Esophagus mucosa (tissue), 1 donor: ENCODE measurements at regions not wholly inside any gene's neighbourhood (a gene's known extent, or its start where the extent isn't known, plus 50 kb on each side); places are given as distances from the start of the nearest gene placed in this dataset.

Experiments used
- ATAC-seq: fragments of 200-7000 bp; cut with Tn5 transposase; one replicate; pipeline ENCODE4 v1.9.1; 2020
- donor health status: DM: yes; HTN: yes; CAD: no.

DNA sequence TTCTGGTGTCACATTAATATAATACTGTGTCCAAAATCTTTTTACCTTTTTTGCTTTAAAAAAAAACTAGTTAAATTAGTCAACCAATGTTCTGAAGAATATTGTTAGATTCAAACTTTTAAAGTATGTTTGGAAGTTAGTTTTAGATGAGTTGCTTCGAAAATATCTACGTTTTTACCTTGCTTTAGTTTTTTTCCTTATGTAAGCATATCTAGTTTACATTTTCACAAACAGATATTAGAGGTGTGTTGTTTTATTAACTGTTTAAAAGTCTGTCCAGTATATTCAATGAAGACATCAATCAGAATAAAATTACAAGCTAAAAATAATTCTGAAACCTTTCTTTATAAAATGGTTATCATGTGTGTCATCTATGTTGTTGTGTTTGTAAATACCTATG lies 375.0 kb upstream of the BTBD3 start:
- no peak for ATAC-seq

DNA sequence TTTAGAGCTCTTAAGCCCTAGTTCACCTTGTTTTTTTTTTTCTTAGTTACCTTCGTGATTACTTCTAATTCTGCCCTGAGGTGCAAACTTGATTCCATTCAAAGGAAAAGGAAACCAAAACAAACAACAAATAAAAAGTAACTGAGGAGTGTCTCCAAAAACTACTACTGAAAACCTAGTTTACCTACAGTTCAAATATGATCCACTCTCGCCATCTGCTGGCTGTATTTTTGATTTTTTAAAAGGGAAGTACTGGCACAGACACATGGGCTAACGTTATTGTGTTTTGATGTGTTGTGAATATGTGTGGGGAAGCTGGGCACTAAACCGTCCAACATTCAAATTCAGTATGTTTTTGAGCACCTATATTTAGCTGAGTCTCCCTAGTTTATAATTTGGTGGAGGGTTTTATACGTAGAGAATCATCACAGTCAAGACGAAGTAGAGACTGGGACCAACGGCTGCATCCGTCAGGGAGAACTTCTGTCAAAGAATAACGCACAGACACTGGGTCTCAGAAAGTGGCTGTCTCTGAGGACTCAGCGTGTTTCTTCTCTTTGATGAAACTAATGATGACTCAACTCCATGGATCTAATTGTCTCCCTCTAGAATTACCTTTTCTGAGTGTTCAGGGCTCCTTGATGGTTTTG lies 373.5 kb upstream of the BTBD3 start:
- peak; percentile 79 for ATAC-seq

DNA sequence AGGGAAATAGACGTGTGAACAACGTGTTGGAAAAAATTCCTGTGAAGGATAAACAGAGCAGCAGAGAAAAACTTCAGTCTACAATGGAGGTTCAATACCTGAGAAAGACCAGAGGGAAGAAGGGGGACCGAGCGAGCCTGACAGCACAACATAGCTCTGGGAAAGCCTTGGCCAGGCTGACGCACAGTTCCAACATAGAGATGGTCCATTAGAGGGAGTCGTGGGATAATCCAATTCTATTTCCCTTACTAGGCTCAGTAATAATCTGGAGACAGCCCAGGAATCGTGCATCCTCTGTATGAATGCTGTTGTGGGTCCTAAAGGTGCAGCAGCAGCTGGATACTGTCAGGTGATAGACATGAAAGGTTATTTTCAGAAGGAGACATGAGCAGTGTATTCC lies 370.8 kb upstream of the BTBD3 start:
- ATAC-seq, result no peak

DNA sequence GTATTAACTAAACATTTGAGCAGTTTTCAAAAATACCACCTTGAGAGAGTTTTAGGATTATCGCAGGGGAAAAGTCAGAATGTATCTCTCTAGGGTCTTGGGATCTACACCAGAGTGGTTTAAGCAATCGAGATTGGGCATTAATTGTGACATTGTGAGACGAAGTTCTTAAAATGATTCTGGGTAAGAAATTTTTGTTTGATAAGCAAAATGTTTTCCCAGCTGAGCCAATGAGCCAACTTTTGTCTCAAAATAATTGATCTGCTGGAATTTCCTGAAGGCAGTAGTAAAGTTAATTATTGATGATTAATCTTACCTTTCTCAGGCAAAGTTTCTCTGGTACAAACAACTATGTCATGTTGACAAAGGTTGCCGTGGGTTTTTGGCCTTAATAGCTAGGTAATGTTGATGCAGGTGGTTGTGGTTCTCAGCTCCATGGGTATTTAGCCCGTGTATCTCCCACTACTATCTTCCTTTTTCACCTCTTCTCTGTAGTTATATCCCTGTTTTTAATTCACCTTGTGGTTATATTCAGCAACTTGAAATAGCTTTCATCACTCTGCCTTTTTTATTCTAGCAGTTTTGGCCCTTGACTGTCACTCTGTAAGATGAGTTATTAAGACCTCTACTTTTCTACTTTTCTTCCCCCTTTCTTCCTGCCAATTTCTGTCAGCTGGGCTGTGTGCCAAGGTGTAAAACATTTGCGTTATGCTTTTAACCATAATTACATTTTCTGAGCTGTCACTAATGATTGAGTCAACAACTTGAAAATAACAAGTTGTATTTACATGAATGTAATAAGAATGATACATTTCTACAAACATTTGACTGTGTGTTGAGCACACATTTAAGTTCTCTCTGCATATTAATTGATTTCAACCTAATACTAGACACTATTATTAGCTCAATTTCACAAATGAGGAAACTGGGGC lies 368.3 kb upstream of the BTBD3 start:
- ATAC-seq, result no peak

DNA sequence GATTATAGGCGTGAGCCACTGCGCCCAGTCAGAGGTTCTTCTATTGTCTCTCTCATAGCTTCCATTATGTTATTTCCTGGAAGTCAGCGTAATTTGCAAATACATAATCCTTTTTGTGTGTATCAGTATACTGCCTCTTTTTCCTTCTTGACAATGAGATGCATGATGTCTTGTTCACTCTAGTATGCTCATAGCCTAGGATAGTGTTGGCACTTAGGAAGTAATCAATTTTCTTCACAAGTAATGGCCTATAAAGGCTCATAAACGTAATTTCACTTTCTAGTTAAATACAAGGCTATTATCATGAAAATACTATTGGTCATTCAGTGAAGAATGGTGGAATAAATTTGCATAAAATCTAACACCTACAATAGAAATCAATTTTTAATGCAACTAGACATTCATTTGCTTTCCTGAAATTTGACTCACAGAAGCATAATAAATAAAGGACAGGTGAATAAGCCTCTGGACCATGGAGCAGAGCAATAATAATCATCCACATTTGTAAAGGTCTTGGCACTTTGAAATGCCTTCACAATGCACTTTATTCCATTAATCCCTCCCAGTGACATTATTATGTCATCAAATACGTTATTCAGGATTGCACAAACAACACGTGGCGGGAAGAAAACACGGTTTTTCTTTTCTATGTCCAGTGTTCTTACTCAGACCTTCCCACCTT lies 366.9 kb upstream of the BTBD3 start:
- ATAC-seq, result no peak

DNA sequence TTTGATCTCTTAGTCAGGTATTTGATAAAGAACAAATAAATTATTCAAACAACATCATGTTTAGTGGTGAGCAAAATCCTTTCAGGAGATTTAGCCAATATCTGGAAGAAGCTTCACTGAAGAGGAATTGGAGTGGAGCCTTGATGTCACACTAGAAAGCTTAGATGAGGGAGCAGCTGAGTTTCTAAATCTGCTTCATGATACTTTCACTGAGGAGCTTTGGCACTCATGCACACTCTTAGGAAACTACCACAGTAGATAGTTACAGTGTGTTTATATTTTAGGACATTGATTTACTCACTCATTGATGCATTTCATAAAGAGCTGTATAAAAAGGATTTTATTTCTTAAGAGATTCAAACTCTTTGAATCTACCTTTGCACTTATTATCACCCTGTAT lies 366.2 kb upstream of the BTBD3 start:
- ATAC-seq, result no peak

DNA sequence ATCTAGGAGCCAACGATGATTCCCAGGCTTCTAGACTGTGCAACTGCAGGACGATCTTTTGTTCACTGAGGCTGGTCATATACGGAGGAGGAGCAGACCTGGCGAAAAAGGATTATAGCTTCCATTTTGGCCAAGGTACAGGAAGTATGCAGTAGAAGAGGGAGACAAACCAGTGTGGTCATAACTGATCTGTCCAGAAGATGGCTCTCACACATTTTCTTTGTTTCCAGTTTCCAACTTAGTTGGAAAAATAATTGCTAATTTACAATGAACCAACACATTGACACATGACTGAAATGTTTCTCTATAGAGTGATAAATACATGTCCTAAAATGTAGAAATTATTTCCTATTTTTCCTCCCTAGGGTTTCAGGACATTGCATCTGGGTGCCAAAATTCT lies 364.1 kb upstream of the BTBD3 start:
- ATAC-seq, result peak; percentile 44

DNA sequence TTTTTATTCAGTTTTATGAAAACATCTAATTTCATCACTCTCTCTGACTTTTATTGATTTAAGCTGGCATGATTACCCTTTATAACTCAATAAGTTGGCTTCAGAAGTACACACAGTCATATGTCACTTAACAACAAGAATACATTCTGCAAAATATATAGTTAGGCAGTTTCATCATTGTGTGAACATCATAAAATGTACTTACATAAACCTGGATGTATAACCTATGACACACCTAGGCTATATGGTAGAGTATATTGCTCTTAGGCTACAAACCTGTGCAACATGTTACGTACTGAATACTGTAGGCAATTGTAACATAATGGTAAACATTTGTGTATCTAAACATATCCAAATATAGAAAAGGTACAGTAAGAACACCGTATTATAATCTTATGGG lies 362.2 kb upstream of the BTBD3 start:
- ATAC-seq, result no peak

DNA sequence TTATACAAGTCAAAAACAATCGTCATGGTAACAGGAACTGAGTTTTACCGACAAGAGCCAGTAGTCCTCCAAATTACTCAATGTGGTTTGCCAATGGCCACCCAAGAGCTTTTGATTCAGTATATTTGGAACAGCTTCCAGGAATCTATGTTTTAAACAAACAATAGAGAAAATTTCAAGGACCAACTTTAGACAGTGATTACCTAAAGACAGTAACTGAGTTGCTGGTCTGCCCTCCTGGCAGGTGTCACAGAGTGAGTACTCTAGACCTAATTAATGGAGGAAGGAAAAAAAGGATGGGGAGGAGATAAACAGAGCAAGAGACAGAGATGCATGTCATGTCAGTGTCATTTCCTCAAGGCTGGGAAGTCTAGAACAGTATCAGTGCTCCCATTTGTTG lies 361.3 kb upstream of the BTBD3 start:
- no peak for ATAC-seq

DNA sequence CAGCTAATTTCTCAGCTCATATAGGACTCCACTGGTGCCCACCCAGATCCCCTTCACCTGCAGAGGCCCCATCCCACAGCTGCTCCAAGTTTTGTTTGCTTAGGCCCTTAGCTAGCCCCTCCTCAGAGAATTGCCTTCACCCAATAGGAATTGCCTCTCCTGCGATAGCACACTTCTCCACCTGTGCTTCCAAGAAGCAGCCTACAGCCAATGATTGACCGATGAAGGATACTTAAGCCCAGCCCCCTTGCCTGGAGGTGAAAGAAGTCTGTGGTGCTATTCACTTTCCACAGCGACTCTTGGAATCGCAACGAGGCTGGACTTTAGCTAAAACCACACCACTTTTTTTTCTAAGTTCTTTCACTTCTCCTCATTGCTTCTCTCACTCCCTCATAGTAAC lies 353.2 kb upstream of the BTBD3 start:
- no peak for ATAC-seq

DNA sequence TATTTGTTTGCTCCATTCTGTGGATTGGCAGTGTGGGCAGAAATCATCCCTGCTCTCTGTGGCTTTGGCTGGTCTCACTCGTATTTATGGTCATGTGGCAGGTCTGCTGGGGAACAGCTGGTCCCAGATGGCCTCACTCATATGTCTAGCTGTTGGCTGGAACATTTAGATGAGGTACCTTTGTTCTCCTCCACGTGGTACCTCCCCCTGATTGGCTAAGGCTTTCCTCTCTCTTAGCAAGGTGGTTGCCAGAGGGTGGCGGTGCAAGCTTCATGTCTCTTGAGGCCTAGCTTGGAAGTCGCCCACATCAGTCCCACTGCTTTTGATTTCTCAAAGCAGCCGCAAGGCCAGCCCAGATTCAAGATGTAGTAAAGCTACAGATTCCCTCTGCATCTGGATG lies 348.5 kb upstream of the BTBD3 start:
- ATAC-seq, result no peak

DNA sequence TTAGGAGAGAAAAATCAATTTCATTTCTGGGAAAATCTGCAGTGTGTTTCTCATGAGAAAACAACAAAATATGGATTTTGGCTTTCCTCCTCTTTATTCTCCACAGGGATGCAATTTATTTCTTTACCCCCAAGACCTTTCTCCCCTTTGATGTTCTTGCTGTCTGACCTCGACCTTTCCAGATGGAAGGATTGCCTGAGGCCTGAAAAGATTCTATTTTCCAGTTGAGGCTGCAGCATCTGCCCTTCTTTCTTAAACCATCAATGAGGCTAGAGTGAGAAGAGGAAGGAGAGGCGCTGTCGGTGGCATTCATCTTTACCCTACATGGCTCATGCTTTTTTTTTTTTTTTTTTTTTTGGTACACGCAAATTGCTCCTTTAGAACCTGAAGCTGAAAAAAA lies 344.2 kb upstream of the BTBD3 start:
- ATAC-seq, result no peak

DNA sequence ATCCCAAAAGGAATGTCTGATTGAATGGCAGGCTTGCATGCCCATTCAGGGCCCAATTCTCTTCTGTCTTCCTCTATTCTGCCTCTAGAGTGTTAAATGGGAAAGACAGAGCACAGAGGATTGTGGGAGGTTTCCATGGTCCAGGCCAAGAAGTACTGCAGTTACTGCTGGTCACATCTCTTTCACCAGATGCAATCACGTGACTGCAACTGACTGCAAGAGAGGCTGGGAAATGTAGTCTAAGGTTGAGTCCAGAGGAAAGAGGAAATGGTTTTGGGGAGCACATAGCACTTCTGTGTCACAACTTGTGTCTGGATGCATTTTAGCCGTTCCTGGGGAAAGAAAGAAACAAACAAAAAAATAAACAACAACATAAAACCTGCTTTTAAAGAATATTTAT lies 336.4 kb upstream of the BTBD3 start:
- no peak for ATAC-seq

DNA sequence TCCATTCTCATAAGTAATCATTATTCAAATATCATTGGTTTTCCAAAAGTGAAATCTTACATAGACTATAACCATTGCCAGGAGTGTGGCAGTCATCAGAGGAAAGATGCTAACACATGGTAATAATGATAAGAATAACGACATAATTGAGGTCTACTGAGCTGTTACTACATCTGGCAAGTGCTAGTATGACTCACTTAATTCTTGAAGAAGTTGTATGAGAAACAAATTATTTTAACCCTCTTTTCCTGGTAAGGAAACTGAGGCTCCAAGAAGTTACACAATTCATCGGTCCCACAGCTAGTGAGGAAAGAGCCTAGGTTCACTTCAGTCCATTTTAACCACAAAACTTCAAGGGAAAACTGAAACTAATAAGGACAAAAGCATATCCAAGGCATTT lies 335.6 kb upstream of the BTBD3 start:
- no peak for ATAC-seq

DNA sequence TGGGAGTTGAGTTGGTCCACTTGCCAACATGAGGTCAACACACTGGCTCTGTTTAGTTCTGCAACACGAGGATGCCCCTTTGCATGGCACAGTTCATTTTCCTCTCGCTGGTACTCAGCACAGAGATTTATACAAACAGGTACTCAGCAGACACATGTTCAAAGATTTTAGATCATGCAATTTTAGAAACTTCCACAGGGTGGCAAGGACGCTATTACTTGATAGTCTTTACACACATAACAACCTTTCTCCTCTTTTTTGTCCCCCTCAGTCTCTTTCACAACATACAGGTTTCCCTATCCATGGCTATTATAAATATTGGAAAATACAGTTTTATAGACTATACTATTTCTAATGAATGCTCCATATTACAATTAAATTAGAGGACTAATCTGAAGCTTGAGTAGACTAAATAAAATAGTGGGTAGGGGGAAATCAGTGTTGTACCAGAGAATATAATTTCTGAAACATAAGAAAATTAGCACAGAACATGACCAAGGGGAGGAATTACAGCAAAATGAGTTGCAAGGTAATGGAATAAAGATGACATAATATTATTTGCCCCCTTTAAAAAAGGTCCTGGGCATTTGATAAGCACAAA lies 331.8 kb upstream of the BTBD3 start:
- no peak for ATAC-seq

DNA sequence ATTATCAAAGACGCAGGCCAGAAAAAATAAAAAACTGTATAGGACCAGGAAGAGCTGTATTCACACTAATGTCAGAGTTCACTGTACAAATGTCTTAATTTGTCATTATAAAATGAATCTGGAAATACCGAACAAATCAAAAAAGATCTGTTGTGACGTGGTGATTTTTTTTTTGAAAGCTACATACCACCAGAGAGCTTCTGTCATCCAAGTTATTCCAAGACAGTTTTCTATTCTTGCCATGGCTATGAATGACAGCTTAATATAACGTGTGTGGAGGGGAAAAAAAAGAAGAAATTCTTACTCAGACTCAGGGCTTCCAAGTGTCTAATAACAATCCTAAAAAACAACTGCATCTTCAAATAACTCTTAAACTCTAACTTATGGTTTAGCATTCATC lies 328.8 kb upstream of the BTBD3 start:
- ATAC-seq, result no peak

DNA sequence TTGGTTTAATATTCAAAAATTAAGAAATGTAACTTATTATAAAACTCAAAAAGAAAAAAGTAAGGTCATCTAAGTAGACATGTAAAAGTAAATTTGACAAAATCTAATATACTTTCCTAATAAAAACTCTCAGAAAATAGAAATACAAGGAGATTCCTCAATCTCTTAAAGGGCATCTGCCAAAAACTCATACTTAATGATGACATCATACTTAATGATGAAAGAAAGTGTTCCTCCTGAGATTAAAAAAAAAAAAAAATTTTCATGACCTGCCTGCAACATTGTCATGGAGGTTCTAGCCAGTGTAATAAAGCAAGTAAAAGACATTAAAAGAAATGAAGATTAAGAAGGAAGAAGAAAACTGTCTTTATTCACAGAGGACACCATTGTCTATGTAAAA lies 325.7 kb upstream of the BTBD3 start:
- ATAC-seq, result no peak

DNA sequence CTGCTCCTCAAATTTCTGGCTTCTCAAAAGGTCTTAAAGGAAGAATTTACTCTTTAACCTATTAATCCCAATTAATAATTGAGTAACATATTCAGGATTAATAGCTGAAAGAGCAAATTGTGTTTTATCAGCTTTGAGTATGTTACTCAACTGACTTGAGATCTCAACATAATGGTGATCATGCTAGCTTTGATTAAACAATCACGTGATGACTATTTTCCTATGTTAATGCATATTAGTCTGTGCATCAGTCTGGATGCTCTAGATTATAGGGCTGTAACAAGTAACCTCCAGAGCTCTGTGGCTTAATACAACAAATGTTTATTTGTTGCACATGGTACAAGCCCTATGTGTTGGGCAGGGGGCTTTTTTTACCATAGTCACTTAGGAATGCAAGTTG lies 313.4 kb upstream of the BTBD3 start:
- ATAC-seq, result no peak

DNA sequence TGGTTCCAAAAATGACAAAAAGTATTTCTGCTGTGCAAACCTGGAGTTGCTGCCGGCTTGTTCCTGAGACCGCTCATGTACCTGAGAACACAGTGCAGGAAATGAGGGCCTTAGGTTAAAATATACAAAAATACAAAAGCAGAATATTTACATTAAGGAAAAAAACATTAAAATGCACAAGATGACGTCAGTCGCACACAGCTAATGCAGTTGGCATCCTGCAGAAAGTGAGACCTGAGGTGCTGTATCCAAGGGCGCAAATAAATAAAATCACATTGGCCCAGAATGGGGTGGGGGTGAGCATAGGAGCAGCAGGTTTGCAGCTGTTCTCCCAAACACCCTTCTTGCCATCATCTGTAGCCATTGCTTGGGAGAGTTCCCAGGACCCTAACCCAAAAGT lies 310.6 kb upstream of the BTBD3 start:
- no peak for ATAC-seq

DNA sequence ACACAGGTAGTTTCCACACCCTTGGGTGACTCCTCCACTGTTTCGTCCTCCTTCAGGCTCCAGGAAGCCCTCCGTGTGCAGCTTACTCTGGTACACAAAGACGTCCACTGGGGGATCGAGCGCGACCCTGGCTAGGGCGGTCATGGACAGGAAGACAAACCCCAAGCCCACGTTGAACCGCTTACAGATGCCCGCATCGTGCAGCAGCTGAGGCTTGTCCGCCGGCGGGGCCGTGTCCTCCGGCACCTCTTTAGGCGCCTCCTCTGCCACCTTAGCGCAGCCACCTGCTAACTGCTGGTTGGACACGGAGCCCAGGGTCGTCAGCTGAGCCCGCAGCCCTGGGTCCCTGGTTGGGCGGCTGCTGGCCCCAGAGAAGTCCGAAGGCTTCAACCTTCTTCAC lies 309.0 kb upstream of the BTBD3 start:
- no peak for ATAC-seq

DNA sequence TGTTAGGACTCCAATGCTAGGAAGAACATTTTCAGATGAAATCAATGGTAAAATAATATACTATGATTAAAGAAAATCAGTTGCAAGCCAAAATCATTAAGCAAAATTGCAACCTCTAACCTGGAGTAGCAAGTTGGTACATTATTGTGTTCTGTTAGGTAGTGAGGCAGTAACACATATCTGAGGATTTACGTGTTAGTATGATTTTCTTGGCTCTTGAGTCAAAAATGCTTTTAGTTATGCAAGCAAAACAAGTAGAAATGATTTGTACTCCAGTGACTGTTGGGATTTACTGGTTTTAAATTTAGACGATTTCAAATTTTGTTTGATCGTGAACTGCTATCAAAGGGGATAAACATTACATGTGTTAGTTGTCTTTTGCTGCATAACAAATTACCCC lies 293.0 kb upstream of the BTBD3 start:
- ATAC-seq, result no peak

DNA sequence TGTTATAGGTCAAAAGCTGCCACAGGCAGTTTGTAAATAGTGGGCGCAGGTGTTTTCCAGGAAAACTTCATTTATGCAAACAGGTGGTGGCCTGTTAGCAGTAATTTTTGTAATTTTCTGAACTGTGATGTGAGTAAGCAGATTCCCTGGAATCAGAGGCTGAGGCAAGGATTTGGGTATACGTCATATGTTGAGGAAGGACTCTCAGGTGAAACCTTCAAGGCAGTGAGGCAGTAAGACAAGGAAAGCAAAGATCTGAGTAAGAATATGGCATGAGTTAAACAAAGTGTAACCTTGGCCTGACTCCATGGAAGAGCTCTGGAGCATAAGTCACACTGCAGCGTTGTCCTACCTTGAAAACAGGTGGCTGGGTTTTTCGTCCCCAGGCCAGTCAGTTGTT lies 291.1 kb upstream of the BTBD3 start:
- ATAC-seq, result no peak

DNA sequence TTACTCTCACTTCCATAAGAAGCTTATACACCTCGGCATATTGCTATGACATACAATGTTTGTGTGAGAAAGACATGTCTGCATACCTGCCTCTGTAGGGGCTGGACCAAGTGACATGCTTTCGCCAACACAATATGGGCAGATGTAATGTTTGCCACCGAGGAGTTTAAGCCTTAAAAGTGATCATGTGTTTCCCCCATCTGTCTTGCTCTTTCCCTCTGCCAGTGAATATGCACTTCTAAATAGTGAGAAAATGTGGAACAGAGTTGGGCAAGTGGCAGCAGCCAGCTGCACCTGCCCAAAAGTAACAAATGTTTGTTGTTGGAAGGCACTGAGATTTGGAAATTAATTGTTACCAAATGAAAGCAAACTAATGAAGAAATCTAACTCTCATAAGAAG lies 274.8 kb upstream of the BTBD3 start:
- no peak for ATAC-seq
